Stimulated activated CD8-positive, alpha-beta memory T cell treated with anti-CD3 and anti-CD28 coated beads, Interleukin-15, amount 100 ng/mL, for 48 hours (primary cell): ENCODE measurements at regions not wholly inside any gene's neighbourhood (a gene's known extent, or its start where the extent isn't known, plus 50 kb on each side); places are given as distances from the start of the nearest gene placed in this dataset.

Experiments
- DNase-seq, 2 donors: peaks; one replicate each; pipeline ENCODE4 v3.0.0-alpha.2; 2020; ENCODE audit warnings: low read depth in 2 of 2

GRCh38 chr2:12057436-12058166 is 311.2 kb downstream of the LPIN1 start:
- DNase-seq, result peak; percentile 54 to 57

- DNase-seq, result no peak
Measured at GRCh38 chr2:12059616-12060441, 313.4 kb downstream of the LPIN1 start.

GRCh38 chr2:12060886-12061285 is 314.5 kb downstream of the LPIN1 start:
- DNase-seq, result no peak

GRCh38 chr2:12061286-12062052 is 315.0 kb downstream of the LPIN1 start:
- DNase-seq, result no peak

GRCh38 chr2:12062053-12062395 is 315.6 kb downstream of the LPIN1 start:
- DNase-seq, result no peak

- DNase-seq, result no peak
Measured at GRCh38 chr2:12063210-12063609, 316.8 kb downstream of the LPIN1 start.

GRCh38 chr2:12064153-12064552 is 317.7 kb downstream of the LPIN1 start:
- no peak for DNase-seq

GRCh38 chr2:12066116-12066515 is 319.7 kb downstream of the LPIN1 start:
- DNase-seq, result no peak

- no peak for DNase-seq
Measured at GRCh38 chr2:12066986-12067385, 320.6 kb downstream of the LPIN1 start.

GRCh38 chr2:12068796-12069538 is 322.5 kb downstream of the LPIN1 start:
- no peak for DNase-seq

GRCh38 chr2:12070153-12070552 is 323.7 kb downstream of the LPIN1 start:
- DNase-seq, result no peak

- DNase-seq, result no peak
Measured at GRCh38 chr2:12070581-12070980, 324.1 kb downstream of the LPIN1 start.

GRCh38 chr2:12071318-12071717 is 324.9 kb downstream of the LPIN1 start:
- no peak for DNase-seq

- no peak for DNase-seq
Measured at GRCh38 chr2:12073217-12073852, 326.9 kb downstream of the LPIN1 start.

GRCh38 chr2:12074126-12074844 is 327.9 kb downstream of the LPIN1 start:
- no peak for DNase-seq

GRCh38 chr2:12074845-12075217 is 328.4 kb downstream of the LPIN1 start:
- no peak for DNase-seq

- no peak for DNase-seq
Measured at GRCh38 chr2:12075603-12076002, 329.2 kb downstream of the LPIN1 start.

- no peak for DNase-seq
Measured at GRCh38 chr2:12076810-12077209, 330.4 kb downstream of the LPIN1 start.

GRCh38 chr2:12080360-12080759 is 333.9 kb downstream of the LPIN1 start:
- no peak for DNase-seq

- no peak for DNase-seq
Measured at GRCh38 chr2:12081481-12082210, 335.2 kb downstream of the LPIN1 start.
